Testis (tissue), 2 donors: ENCODE measurements at regions not wholly inside any gene's neighbourhood (a gene's known extent, or its start where the extent isn't known, plus 50 kb on each side); places are given as distances from the start of the nearest gene placed in this dataset.

Experiments
- CTCF ChIP-seq, 3 experiments: fragments of 450-650 bp in 2 of 3; fragments of 200-600 bp in 1 of 3; sonication (generic) in 1 of 3; IDR thresholded peaks; one replicate each; pipeline ENCODE4 v1.5.1; 2016 to 2019; ENCODE audit warnings: antibody characterized with exemption in 3 of 3, mild to moderate bottlenecking in 2 of 3, moderate library complexity in 1 of 3
- POLR2A ChIP-seq: fragments of 450-650 bp; IDR thresholded peaks from one replicate; pipeline ENCODE4 v1.6.1; 2017; ENCODE audit warnings: antibody characterized with exemption, mild to moderate bottlenecking, moderate library complexity

GRCh38 chr9:129335464-129336129 lies 157.5 kb upstream of the IER5L start:
- TF ChIP-seq CTCF (IDR thresholded peaks at IDR 0.05) (no peak), POLR2A (no peak)
